ENCODE measurements at regions not wholly inside any gene's neighbourhood (a gene's known extent, or its start where the extent isn't known, plus 50 kb on each side); places are given as distances from the start of the nearest gene placed in this dataset.

DNA sequence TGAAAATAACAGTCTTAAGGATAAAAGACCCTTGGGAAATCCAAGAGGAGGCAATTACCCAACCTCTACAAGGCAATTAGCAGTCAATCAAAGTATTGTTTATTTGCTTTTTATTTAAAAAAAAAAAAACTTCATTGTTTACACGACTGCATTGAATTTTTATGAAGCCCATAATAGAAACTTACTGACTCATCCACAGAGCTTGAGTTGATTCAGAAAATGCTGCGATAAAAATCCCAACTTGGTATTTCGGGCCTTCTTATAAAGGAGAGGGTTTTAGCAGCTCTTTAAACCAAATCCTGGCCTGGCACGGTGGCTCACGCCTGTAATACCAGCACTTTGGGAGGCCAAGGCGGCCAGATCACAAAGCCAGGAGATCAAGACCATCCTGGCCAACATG, 69.2 kb upstream of the PALS2 start:
- CTCF ChIA-PET = interaction anchor here (1.3 kb wide), 1 partner anchor 163 kb away, joined by 3 read pairs; no protein-coding TSS in a partner anchor
- no peaks in the 10 kb centered on the region for H3K9me3 ChIP-seq (replicated peaks; ENCODE audit: control insufficient read depth, insufficient read depth, low read length)
- H3K4me3 ChIP-seq = no peak overlapping the region
- H2AFZ ChIP-seq (ENCODE audit: control insufficient read depth, low read depth, low read length) = no peak overlapping the region
- no peaks in the 10 kb centered on the region for H3K27me3 ChIP-seq (replicated peaks in 1 of 2; ENCODE audit: control insufficient read depth in 2 of 2, insufficient read depth in 2 of 2, low read length in 1 of 2)
- H3K36me3 ChIP-seq (ENCODE audit: control insufficient read depth in 2 of 2, insufficient read depth in 2 of 2, low read length in 1 of 2) = no peaks in the 10 kb centered on the region
- no peaks in the 10 kb centered on the region for H3K4me1 ChIP-seq (ENCODE audit: control insufficient read depth, insufficient read depth, low read length)
- in situ Hi-C loops (cut with MboI) (no loop called here), intact Hi-C loops (cut with micrococcal nuclease; ENCODE audit: unreplicated experiment) (no loop called here)
- H3K79me2 ChIP-seq (ENCODE audit: control insufficient read depth, insufficient read depth, low read length) = no peaks in the 10 kb centered on the region
- FAIRE-seq (no peak), DNase-seq (ENCODE audit: low read depth, low spot score) (no peak), ATAC-seq (peak; percentile 41; the same call in 1 of the 3 replicates)
- SMC1A ChIA-PET (ENCODE audit: uncharacterized antibody, unreplicated experiment) = no interaction called here
- 25% methylated on average over 6 of the region's 6 CpGs for WGBS (ENCODE audit: insufficient coverage, insufficient replicate concordance, low lambda C conversion rate, missing lambda C conversion rate)
- TF ChIP-seq MEF2A (IDR thresholded peaks at IDR 0.05; ENCODE audit: insufficient read depth, low read depth, low read length) (peak; percentile 44; the same call in 1 of the 2 replicates), SMAD5 (IDR thresholded peaks at IDR 0.05; ENCODE audit: low read depth) (no peak), MXI1 (IDR thresholded peaks at IDR 0.05; ENCODE audit: low read depth, low read length) (no peak), HCFC1 (IDR thresholded peaks at IDR 0.05; ENCODE audit: low read length) (no peak), ZNF622 (IDR thresholded peaks at IDR 0.05) (no peak), SIN3A (IDR thresholded peaks at IDR 0.05; ENCODE audit: low read depth, low read length) (no peak), SRF (IDR thresholded peaks at IDR 0.05; ENCODE audit: low read depth in 2 of 2, low read length in 2 of 2) (no peak), MEF2B (IDR thresholded peaks at IDR 0.05; ENCODE audit: partially characterized antibody, poor library complexity, severe bottlenecking) (no peak), ZNF217 (IDR thresholded peaks at IDR 0.05) (no peak), PAX8 (IDR thresholded peaks at IDR 0.05) (no peak), JUNB (IDR thresholded peaks at IDR 0.05) (peak; percentile 77), NFXL1 (IDR thresholded peaks at IDR 0.05; ENCODE audit: borderline replicate concordance) (no peak)
- TF ChIP-seq, protein P1, sequence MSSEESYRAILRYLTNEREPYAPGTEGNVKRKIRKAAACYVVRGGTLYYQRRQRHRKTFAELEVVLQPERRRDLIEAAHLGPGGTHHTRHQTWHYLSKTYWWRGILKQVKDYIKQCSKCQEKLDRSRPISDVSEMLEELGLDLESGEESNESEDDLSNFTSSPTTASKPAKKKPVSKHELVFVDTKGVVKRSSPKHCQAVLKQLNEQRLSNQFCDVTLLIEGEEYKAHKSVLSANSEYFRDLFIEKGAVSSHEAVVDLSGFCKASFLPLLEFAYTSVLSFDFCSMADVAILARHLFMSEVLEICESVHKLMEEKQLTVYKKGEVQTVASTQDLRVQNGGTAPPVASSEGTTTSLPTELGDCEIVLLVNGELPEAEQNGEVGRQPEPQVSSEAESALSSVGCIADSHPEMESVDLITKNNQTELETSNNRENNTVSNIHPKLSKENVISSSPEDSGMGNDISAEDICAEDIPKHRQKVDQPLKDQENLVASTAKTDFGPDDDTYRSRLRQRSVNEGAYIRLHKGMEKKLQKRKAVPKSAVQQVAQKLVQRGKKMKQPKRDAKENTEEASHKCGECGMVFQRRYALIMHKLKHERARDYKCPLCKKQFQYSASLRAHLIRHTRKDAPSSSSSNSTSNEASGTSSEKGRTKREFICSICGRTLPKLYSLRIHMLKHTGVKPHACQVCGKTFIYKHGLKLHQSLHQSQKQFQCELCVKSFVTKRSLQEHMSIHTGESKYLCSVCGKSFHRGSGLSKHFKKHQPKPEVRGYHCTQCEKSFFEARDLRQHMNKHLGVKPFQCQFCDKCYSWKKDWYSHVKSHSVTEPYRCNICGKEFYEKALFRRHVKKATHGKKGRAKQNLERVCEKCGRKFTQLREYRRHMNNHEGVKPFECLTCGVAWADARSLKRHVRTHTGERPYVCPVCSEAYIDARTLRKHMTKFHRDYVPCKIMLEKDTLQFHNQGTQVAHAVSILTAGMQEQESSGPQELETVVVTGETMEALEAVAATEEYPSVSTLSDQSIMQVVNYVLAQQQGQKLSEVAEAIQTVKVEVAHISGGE (CRISPR knock-in tag; IDR thresholded peaks at IDR 0.05) = no peak
- TF ChIP-seq, protein P2, sequence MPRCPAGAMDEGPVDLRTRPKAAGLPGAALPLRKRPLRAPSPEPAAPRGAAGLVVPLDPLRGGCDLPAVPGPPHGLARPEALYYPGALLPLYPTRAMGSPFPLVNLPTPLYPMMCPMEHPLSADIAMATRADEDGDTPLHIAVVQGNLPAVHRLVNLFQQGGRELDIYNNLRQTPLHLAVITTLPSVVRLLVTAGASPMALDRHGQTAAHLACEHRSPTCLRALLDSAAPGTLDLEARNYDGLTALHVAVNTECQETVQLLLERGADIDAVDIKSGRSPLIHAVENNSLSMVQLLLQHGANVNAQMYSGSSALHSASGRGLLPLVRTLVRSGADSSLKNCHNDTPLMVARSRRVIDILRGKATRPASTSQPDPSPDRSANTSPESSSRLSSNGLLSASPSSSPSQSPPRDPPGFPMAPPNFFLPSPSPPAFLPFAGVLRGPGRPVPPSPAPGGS (IDR thresholded peaks at IDR 0.05; ENCODE audit: borderline replicate concordance, insufficient read depth, low read depth, low read length, poor library complexity, severe bottlenecking) = no peak
- TF ChIP-seq, protein P3, sequence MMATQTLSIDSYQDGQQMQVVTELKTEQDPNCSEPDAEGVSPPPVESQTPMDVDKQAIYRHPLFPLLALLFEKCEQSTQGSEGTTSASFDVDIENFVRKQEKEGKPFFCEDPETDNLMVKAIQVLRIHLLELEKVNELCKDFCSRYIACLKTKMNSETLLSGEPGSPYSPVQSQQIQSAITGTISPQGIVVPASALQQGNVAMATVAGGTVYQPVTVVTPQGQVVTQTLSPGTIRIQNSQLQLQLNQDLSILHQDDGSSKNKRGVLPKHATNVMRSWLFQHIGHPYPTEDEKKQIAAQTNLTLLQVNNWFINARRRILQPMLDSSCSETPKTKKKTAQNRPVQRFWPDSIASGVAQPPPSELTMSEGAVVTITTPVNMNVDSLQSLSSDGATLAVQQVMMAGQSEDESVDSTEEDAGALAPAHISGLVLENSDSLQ (IDR thresholded peaks at IDR 0.05) = no peak
- H3K27ac ChIP-seq (ENCODE audit: control insufficient read depth, insufficient read depth) = no peak overlapping the region
- BruUV-seq (replicated peaks) = no TSS peak
- POLR2A ChIA-PET = no interaction called here
- H4K20me1 ChIP-seq (ENCODE audit: control insufficient read depth, insufficient read depth) = no peaks in the 10 kb centered on the region
- RAD21 ChIA-PET (ENCODE audit: unreplicated experiment) = no interaction called here
- no peak overlapping the region for H3K4me2 ChIP-seq (ENCODE audit: control insufficient read depth, insufficient read depth)
- H3K9ac ChIP-seq (ENCODE audit: control insufficient read depth, insufficient read depth, low read length) = no peak overlapping the region

Measured in GM12878 (cell line).